HG02763 (cell line): ENCODE measurements at regions not wholly inside any gene's neighbourhood (a gene's known extent, or its start where the extent isn't known, plus 50 kb on each side); places are given as distances from the start of the nearest gene placed in this dataset.
"Not testable (repeated sequence)": the region's sequence is repeated elsewhere in the genome, so short reads cannot be mapped to it uniquely, and the experiment has no call there.

ENCODE experiments used
- ATAC-seq: cut with Tn5 transposase; IDR thresholded peaks from one replicate; pipeline ENCODE4 v1.9.1; 2021; ENCODE audit warnings: mild to moderate bottlenecking, moderate library complexity; ENCODE audit not compliant: unreplicated experiment

DNA sequence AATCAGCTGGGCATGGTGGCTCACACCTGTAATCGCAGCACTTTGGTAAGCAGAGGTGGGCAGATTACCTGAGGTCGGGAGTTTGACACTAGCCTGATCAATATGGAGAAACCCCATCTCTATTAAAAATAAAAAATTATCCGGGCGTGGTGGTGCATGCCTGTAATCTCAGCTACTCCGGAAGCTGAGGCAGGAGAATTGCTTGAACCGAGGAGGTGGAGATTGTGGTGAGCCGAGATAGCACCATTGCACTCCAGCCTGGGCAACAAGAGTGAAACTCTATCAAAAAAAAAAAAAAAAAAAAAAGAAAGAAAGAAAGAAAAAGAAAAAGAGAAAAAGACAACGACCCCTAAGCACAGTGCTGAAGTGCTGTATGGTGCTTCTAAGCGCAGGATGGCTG, 280.6 kb upstream of the MAF start:
- not testable (repeated sequence) for ATAC-seq

DNA sequence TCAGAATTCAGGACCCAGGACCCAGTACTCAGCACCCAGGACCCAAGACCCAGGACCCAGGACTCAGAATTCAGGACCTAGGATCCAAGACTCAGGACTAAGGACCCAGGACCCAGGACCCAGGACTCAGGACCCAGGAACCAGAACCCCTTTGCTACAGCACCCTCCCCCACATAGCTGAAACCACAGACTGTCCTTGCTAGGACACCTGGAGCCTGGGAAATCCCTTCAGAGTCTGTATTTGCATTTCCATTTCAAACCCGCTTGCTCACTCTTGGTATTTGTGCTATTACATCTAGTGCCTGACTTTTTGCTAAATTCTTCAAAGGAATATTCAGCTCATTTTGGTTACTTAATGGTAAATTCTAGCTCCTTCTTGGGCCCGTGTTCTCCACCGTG, 275.8 kb upstream of the MAF start:
- ATAC-seq = no peak

DNA sequence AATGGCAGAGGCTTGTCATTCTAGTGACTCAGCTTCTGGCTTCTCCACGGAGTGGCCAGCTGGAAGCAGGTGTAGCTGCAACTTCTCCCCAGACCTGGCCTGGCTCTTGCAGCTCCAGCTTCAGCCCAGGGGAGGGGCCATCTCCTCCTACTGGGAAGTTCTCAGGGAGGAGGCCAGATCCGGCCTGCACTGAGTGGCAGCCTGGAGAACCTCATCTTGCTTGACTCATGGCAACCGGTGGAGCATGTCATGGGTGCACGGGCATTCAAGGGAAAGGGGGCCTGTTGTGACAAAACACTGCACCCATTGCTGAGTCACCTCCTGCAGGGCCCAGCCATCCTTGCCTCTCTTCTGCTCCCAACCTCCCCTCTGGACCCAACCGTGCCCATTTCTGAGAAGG, 273.9 kb upstream of the MAF start:
- ATAC-seq = no peak

DNA sequence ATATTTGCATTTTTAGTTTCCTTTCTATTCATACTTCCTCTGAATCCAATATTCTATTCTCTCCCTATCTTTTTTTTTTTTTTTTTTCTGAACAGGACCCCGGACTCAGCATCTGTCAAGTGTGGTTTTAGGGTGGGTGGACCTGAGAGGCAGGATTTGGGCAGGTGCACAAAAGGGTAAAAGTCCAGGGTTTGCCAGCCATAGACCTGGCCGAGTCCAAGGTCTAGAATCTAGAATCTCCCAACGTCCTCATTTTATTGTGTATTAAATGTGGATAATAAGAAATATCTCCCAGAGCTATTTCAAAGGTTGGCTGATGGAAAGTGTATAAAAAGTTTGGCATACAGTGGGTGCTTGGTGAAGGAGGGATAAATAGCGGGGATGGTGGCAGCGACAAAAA, 273.3 kb upstream of the MAF start:
- ATAC-seq = no peak

DNA sequence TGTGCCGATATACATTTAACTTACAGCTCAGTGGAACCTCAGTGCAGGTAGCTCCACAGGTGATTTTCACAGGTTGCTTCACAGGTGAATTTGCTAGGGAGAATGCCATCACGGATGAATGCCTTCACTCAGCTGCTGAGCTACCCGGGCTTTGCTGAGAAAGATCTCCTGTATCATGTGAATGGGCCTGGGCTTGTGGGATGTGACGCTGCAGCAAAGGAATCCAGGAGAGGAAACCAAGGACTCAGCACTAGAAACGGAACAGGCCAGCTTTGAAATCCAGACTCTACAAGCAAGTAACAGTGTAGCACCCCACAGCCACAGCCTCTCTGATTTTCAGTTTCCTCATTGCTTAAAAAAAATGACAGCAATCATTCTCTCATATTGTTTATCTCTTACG, 271.4 kb upstream of the MAF start:
- ATAC-seq = no peak

DNA sequence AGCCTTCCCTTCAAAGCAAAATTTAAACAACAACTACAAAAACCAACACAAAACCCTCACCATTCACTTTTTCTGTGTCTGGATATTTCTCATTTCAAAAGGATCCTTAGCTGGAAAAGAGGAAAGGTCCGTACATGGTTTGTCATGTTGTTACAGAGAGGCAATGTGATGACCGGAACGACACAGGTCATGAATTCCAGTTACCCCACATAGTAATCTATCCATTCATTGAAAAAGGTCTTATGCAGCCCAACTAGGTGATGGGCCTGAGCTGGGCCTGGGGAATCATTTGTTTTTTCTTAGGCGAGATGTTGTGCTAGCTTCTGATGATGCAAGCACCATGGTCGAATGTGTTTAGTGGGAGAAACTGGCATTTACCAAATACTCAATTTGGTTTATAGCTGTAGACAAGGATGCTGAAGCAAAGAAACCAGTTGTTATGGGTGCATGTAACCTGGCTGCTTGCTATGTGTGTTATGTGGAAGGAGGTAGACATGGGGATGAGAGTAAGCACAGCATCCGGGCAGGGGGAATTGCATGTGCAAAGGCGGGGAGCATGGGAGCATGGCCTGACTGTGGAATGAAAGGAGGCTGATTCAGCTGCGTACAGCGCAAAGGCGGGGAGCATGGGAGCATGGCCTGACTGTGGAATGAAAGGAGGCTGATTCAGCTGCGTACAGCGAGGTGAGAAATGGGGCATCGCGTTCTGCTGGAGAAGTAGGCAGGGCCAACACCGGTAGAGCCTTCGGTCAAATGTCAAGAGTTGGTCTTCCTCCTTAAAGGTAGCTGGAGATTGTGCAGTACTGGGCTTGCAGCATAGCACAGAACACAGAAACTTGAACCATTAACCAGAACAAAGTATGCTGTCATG, 269.7 kb upstream of the MAF start:
- ATAC-seq = no peak

DNA sequence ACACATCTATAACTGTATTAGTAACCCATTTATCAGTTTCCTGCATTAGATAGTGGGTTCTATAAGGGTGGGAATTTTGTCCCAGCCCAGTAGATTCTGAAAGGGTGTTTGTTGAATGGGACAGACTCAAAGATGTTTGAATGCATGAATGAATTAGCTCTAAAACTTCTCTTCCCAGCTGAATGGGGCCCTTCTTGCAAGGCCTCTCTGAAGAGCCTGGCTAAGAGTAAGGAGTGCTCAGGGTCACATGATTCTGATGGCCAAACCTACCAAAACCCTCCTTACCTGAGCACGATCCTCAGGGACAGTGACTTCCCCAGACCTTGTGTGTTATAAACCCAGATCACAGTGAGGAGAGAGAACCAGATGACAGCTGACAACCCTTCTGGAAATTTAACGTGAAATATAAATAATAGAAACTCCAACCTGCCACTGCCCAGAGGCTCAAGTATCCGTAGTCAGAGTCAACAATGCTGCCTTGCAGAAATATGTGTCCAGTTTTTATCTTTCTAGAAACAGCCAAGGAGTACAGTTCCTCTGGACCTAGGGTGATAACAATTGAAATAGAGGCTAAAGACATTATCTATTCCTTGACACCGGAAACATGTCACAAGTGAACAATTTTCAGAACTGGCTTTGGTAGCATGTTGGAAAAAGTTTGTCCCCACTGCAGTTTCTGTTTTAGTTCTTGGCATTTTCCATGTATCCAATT, 268.9 kb upstream of the MAF start:
- ATAC-seq = no peak

DNA sequence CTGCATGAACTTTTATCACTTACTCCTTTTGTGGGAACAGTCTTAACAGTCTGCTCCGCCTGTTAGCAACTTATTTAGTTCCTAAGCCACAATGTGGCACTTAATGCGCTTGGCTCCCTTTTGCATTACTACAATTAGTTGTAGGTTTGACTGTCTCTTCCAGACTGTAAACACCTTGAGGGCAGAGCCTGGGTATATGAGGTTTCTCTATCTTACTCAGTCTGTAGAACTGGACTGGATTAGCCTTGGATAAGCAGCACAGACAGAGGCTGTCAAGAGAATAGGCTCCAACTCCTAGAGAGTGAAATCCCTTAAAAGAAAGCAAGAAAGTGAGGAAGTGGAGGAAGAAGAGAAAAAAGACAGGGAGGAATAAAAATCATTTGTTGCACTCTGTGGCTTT, 268.3 kb upstream of the MAF start:
- ATAC-seq = no peak

DNA sequence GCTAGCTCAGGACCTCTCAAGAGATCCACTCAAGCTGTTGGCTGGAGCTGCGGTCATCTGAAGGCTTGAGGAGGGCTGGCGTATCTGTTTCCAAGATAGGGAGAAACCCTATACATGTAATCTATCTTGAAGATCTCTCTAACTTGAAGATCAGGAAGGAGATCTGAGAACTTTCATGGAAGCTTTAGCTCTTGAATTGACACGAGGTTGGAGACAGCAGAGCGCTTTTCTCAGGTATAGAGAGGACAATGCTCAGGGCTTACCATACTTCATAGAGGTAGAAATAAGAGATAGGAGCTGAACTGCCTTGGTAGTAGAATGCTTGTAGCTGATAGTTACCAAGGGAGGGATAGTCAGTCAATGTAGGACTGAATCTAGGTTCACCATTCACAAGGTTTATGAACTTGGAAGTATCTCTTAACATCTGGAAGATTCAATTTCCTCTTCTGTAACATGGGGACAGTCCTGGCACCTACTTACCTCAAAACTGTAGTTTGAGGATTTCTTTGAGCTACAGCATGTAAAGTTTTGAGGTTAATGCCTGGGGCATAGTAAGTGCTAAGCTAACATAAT, 267.0 kb upstream of the MAF start:
- no peak for ATAC-seq

DNA sequence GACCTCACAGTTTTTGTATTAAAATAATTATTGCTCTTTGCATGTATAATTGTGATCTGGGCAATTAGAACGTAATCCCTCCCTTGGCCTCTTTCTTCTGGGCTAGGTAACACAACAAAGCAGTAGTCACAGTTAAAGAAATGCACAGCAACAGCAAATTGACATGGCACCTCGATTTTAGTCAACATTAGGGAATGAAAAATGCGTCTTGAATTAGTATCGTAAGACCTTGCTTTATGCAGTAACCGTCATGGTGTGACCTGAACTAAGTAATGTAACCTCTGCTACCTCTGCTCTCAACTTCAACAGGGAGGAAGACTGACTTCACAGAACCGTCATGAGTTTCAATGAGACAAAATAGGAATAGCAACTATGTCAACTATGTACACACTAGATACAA, 265.4 kb upstream of the MAF start:
- no peak for ATAC-seq

DNA sequence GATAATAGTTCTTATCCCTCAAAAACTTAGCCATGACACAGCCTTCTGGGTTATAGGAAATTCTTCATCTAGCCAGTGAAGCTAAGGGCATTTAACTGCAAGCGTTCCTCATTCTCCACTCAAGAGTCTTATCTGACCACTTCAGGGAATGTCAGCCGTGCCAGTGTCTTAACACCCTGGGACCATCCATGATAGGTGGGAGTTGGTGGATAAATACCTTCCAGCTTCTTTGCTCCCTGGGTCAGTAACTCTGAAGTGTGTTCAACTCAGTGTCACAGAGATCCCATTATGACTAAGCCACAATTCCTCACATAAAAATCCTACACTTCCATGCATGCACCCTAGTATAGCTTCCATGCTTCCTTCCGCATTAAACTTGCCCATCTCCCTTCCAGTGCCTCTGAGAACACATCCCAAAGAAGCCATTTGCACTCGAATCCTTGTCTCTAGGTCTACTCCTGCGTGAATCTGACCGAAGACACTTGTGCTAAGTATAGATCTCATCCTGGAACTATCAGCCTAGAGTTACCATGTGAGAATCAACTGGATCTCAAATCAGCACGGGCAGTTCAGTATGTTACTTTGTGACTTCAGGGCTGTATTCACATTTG, 264.3 kb upstream of the MAF start:
- ATAC-seq = no peak

DNA sequence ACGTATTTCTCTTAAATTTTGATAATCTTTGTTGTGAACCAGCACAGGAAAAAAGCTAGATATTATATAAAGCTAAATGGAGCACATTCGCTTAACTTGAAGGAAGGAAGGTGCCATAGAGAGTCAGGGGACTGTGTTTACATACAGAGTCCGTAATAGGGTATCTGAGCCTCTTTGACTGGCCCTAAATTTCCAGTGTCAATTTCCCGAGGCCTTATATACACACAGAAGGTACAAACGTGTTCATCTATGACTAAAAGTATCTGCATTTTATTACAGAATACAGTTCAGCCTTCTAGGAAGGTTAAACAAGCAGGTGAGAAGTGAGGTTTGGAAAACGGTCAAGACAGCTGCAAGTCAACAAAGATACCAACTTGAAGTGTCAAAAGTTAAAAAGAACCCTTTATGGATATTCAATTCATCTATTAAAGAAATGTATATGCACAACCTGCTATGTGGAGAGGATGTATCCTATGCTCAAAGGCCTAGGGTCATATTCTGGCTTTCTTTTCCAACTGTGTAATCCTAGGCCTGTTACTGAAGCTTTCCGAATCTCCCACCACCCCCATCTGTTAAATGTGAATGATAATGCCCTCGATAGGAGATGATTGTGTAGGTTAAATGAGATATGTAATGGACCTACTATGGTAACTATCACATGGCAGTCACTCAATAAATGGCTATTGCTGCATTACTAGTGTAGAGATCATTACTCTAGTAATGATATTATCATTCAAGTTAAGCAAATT, 263.7 kb upstream of the MAF start:
- no peak for ATAC-seq

DNA sequence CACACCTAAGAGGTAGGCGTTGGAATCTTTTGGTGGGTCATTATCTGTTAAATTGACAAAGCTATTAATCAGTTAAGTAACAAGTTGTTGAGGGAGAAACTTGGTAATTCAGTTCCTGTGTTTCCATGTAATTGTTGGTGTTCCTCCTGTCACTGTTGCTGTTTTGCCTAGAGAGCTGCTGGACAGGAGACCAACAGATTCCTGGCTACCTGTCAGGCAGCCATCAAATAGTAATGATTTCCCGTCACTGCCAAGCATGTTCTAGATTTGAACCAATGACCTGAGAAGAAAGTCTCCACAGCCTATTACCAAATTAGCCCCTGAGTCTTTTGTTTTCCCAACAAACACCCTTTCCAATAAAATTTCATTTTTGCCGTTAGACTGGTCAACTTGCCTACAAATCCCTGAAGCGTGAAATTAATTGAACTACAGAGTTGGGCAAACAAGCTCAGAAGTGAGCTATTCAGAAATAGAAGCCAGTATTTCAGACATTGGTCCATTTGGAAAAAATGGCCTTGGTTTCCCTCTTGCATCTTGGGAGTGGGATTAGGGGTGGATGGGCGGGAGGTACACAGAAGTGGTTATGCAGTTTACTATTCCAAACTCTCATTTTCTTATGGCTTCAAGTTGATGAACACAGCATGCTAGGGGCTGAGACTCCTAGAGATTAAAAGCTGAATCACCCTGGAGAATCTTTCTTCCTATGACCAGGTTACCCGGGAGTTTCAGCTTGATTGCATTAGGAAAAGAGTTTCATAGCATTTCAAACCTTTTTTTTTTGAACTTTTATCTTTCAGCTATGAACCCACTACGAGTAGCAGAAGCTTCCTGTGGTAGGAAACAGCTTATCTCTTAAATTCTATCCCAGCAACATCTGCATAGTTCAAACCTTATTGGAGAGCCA, 262.8 kb upstream of the MAF start:
- no peak for ATAC-seq

DNA sequence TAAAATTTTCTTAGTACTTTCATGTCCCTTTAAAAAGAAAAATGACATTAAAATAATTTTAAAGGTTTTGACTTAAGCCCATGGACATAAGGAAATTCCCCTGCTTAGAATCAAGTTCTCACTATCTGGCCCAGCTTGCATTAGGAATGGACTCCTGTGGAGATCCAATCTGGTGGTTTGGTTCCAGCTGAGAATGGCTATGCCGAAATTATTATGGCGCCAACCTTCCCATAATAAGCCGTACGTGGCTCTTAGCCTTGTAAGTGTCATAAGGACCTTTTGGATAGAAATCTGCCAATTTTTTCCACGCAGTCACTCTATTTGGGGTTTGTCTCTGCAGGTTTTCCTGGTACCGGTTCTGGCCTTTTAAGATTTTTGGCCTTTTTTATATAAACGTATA, 262.1 kb upstream of the MAF start:
- no peak for ATAC-seq

DNA sequence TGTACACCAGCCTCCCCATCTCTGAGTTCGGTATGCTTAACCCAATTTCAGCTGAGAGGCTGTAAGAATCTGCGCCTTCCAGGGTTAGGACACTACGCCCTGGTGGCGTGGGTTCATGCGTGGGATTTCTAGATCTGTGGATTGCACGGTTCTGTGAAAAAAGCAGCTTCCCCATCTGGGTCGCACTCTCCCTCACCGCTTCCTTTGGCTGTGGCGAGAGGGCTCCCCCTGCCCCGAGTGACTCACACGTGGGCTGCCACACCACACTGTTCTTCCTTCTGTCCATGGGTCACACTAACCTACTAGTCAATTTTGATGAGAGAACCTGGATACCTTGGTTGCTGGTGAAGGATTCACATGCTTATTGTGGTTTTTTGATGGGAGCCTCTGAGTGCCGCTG, 256.0 kb upstream of the MAF start:
- no peak for ATAC-seq

DNA sequence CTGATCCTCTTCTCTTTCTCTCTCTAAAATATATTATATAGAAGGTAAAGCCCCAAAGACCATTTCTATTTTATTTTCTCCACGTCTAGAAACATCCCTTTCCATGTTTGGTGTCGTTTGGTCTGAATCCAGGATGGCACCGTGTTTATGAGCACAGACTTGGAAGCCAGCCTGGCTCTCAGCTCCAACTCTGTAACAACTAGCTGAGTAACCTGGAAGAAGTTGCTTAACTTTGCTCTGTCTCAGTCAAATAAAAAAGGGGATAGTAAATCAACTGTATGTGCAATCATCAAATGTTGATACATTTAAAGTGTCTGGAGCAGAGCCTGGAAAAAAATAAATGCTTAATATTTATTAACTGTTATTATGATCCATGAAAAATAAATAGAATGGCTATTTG, 249.8 kb upstream of the MAF start:
- ATAC-seq = no peak

DNA sequence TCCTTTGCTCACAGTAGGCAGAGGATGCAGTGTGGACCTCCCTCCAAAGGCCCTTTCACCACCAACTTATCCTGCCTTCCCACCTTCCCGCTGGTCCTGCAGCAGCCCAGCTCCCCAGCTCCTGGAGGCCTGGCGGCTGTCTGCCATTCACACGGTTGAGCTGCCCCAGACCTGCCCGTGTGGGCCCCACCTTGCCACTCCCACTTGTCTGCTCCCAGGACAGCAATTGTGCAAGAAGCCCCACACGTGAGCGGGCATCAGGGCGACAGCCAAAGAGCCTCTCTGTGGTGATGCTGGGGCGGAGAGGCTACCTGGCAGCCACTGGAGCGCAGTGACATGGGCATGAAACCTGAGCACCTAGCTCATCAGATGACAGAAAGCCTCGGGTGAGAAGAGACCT, 248.6 kb upstream of the MAF start:
- no peak for ATAC-seq

DNA sequence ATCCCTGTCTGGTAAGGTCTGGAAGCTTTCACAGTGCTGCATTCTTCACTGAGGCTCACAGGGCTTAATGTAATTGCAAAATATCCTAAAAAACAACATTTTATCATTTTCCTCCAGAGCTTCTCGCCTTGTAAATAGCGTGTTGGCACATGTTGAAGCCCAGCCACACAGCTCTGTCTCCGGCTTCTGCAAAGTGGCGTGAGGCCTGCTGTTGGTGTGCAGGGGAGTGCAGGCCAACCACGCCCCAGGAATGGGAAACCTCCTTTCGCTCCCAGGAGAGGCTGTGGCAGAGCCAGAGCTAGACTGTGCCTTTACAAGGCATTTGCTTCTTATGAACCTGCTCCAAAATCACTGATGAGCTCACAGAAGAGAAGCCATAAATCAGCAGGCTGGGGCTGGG, 248.2 kb upstream of the MAF start:
- ATAC-seq = no peak

DNA sequence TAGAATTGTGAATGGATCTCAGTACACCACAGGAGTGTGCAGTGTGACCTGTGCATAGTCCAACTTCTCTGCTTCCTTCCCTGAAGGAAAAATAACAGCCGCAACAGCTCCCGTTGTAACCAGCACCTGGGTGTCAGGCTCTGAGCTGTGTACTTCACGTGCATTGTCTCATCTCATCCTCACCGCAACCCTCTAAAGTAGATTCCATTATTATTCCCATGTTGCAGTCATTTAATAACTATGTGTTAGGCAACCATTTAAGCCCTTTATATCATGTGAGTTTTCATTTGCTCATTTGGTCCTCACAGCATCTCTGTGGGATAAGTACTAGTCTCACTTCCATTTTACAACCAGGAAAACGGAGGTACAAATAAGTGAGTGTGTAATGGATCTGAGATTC, 247.0 kb upstream of the MAF start:
- ATAC-seq = no peak

DNA sequence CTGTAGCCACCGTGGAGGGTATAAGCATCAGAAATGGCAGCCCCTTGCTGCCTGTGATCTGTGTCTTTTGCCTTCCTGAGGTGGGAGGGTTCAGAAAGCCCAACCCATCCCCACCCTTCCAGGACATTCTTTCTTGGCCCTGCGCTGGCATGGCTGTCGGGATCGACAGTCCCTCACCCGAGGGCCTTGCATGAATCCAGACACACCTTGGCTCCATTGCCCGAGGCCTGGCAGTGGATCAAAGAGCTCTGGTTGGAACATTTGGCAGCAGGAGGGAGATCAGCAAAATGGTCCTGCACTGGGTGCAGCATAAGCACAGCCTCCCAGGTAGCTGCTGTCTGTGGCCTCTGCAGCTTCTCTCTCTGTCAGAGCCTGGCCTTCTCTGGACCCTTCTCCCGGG, 246.6 kb upstream of the MAF start:
- ATAC-seq = no peak
